Thyroid gland (tissue), 4 donors: ENCODE measurements at regions not wholly inside any gene's neighbourhood (a gene's known extent, or its start where the extent isn't known, plus 50 kb on each side); places are given as distances from the start of the nearest gene placed in this dataset.

Experiments used
- POLR2A ChIP-seq, 2 donors: fragments of 450-650 bp; IDR thresholded peaks; one replicate each; pipeline ENCODE4 v1.6.1; 2017; ENCODE audit warnings: antibody characterized with exemption in 2 of 2, mild to moderate bottlenecking in 2 of 2, moderate library complexity in 1 of 2
- TF ChIP-seq, protein P1 (sequence below), 6 experiments: fragments of 200-600 bp in 3 of 6; fragments of 450-650 bp in 3 of 6; sonication (generic) in 3 of 6; IDR thresholded peaks; one replicate each; pipeline ENCODE4 v1.5.1; 2016 to 2019; ENCODE audit warnings: antibody characterized with exemption in 6 of 6, mild to moderate bottlenecking in 2 of 6, inconsistent platforms in 1 of 6, moderate library complexity in 1 of 6

DNA sequence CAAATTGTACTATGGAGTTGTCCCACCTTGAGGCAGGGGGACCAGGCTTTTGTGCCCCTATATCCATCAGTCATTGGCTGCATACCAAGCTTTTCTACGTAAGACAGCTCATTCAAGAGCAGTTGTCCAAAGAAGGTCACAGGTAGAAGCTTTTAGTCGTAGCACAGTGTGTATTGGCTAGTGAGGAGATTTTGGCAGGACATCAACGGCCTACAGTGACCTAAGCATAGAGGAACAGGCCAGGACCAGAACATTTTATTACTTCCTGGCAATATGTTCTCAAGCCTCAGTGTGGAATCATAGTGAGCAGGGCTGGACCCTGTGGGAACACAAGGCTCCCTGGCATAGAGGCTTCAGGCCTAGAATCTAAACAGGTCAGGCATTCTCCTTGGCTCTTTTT is 105.4 kb upstream of the ANKRD28 start:
- TF ChIP-seq, protein P1, sequence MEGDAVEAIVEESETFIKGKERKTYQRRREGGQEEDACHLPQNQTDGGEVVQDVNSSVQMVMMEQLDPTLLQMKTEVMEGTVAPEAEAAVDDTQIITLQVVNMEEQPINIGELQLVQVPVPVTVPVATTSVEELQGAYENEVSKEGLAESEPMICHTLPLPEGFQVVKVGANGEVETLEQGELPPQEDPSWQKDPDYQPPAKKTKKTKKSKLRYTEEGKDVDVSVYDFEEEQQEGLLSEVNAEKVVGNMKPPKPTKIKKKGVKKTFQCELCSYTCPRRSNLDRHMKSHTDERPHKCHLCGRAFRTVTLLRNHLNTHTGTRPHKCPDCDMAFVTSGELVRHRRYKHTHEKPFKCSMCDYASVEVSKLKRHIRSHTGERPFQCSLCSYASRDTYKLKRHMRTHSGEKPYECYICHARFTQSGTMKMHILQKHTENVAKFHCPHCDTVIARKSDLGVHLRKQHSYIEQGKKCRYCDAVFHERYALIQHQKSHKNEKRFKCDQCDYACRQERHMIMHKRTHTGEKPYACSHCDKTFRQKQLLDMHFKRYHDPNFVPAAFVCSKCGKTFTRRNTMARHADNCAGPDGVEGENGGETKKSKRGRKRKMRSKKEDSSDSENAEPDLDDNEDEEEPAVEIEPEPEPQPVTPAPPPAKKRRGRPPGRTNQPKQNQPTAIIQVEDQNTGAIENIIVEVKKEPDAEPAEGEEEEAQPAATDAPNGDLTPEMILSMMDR (IDR thresholded peaks at IDR 0.05): no peak
- TF ChIP-seq POLR2A (IDR thresholded peaks at IDR 0.05): peak in 1 of 2 donors; percentile 62
